H1 (cell line): ENCODE measurements at regions not wholly inside any gene's neighbourhood (a gene's known extent, or its start where the extent isn't known, plus 50 kb on each side); places are given as distances from the start of the nearest gene placed in this dataset.

Experiments used
- CTCF ChIA-PET: fragments of 300-600 bp; sonication (Branson Sonifier 250); formaldehyde crosslinking; loops from one replicate; lab custom pipeline; 2021; ENCODE audit not compliant: partially characterized antibody; lab: Charles Lee
- POLR2A ChIA-PET: fragments of 300-600 bp; sonication (Branson Sonifier 250); formaldehyde crosslinking; loops from one replicate; lab custom pipeline; 2021; ENCODE audit warnings: inconsistent platforms; ENCODE audit not compliant: partially characterized antibody; lab: Charles Lee
- DNase-seq, 2 experiments: peaks; one replicate each; pipeline versions ENCODE4 v3.0.0 to v3.0.0-alpha.2; 2010 to 2022; ENCODE audit warnings: low spot score in 2 of 2, low read depth in 1 of 2, mixed read lengths in 1 of 2
- FAIRE-seq: peaks from 2 replicates; lab custom pipeline; 2011; peaks lifted over from hg19 to GRCh38; lab: Jason Lieb, UNC
- H2AFZ ChIP-seq: 2 replicates; pipeline ENCODE4 v1.8.1; 2012; ENCODE audit warnings: low read length, inconsistent platforms
- H2AK5ac ChIP-seq: 2 replicates; pipeline ENCODE4 v1.6.1; 2013; ENCODE audit warnings: low read depth, low read length
- H2BK120ac ChIP-seq: replicated peaks from 2 replicates; pipeline ENCODE3; 2013; ENCODE audit warnings: low read depth, low read length, inconsistent platforms
- H2BK12ac ChIP-seq: 2 replicates; pipeline ENCODE4 v1.6.1; 2013; ENCODE audit warnings: low read depth, low read length
- H2BK15ac ChIP-seq: 2 replicates; pipeline ENCODE4 v1.6.1; 2013; ENCODE audit warnings: low read length
- H2BK20ac ChIP-seq: 2 replicates; pipeline ENCODE4 v1.6.1; 2013; ENCODE audit warnings: low read length
- H2BK5ac ChIP-seq: 2 replicates; pipeline ENCODE4 v1.6.1; 2013; ENCODE audit warnings: low read depth, low read length
- H3K14ac ChIP-seq: 2 replicates; pipeline ENCODE4 v1.6.1; 2013; ENCODE audit warnings: inconsistent platforms; ENCODE audit not compliant: insufficient read length
- H3K18ac ChIP-seq: 2 replicates; pipeline ENCODE4 v1.6.1; 2013; ENCODE audit warnings: low read length; ENCODE audit errors: extremely low read depth
- H3K23ac ChIP-seq: 2 replicates; pipeline ENCODE4 v1.6.1; 2013; ENCODE audit warnings: inconsistent platforms; ENCODE audit not compliant: insufficient read length
- H3K23me2 ChIP-seq: 2 replicates; pipeline ENCODE4 v1.6.1; 2013; ENCODE audit warnings: low read depth, low read length
- H3K27ac ChIP-seq: 2 replicates; pipeline ENCODE4 v1.6.1; 2011; ENCODE audit warnings: low read depth, low read length, inconsistent platforms
- H3K27me3 ChIP-seq, 4 experiments: replicated peaks in 1 of 4; 1 replicate in 1 of 4; 2 replicates in 3 of 4; pipeline versions ENCODE4 v1.6.1 to v1.8.1; 2011 to 2013; ENCODE audit warnings: low read length in 3 of 4, mild to moderate bottlenecking in 3 of 4, inconsistent platforms in 2 of 4, mixed read lengths in 2 of 4, moderate library complexity in 1 of 4; ENCODE audit not compliant: control insufficient read depth in 3 of 4, insufficient read depth in 3 of 4; ENCODE audit errors: extremely low read depth in 1 of 4
- H3K36me3 ChIP-seq, 4 experiments: 2 replicates each; pipeline versions ENCODE4 v1.6.1 to v1.8.1; 2011 to 2013; ENCODE audit warnings: mild to moderate bottlenecking in 4 of 4, low read length in 3 of 4, moderate library complexity in 2 of 4, control low read depth in 1 of 4, inconsistent platforms in 1 of 4; ENCODE audit not compliant: insufficient read depth in 4 of 4, control insufficient read depth in 2 of 4
- H3K4ac ChIP-seq: replicated peaks from 2 replicates; pipeline ENCODE3; 2013; ENCODE audit warnings: low read length, low read depth, mixed read lengths, inconsistent platforms; ENCODE audit not compliant: insufficient read length
- H3K4me1 ChIP-seq, 4 experiments: replicated peaks in 1 of 4; 1 replicate in 1 of 4; 2 replicates in 3 of 4; pipeline versions ENCODE4 v1.6.1 to v1.8.1; 2011 to 2013; ENCODE audit warnings: low read length in 3 of 4, inconsistent platforms in 2 of 4, mixed read lengths in 1 of 4; ENCODE audit not compliant: insufficient read depth in 4 of 4, control insufficient read depth in 3 of 4
- H3K4me2 ChIP-seq, 2 experiments: 2 replicates each; pipeline versions ENCODE4 v1.6.1 to v1.8.1; 2011 to 2013; ENCODE audit warnings: low read depth in 2 of 2, low read length in 2 of 2, control low read depth in 1 of 2, inconsistent platforms in 1 of 2, mild to moderate bottlenecking in 1 of 2; ENCODE audit not compliant: insufficient read depth in 1 of 2
- H3K4me3 ChIP-seq, 4 experiments: fragments of 200-600, 300-600 bp in 1 of 4; sonication (generic), shearing (Covaris generic), sonication (Bioruptor Twin) in 1 of 4; 2 replicates each; pipeline versions ENCODE4 v1.5.1 to v1.8.1; 2011 to 2016; ENCODE audit warnings: low read length in 4 of 4, low read depth in 3 of 4, control low read depth in 2 of 4, inconsistent platforms in 2 of 4, mild to moderate bottlenecking in 2 of 4, mixed read lengths in 1 of 4, moderate library complexity in 1 of 4; ENCODE audit not compliant: insufficient read depth in 2 of 4; ENCODE audit errors: extremely low read depth in 1 of 4
- H3K56ac ChIP-seq: replicated peaks from 2 replicates; pipeline ENCODE3; 2013; ENCODE audit warnings: low read depth, mild to moderate bottlenecking, mixed read lengths, low read length, inconsistent platforms; ENCODE audit not compliant: insufficient read length
- H3K79me1 ChIP-seq: 2 replicates; pipeline ENCODE4 v1.6.1; 2013; ENCODE audit warnings: low read depth, low read length, control low read depth
- H3K79me2 ChIP-seq, 2 experiments: 2 replicates each; pipeline versions ENCODE4 v1.6.1 to v1.8.1; 2012 to 2013; ENCODE audit warnings: low read length in 2 of 2, mild to moderate bottlenecking in 2 of 2, inconsistent platforms in 1 of 2; ENCODE audit not compliant: insufficient read depth in 2 of 2, control insufficient read depth in 1 of 2
- H3K9ac ChIP-seq, 4 experiments: replicated peaks in 1 of 4; 1 replicate in 1 of 4; 2 replicates in 3 of 4; pipeline versions ENCODE4 v1.6.1 to v1.8.1; 2011 to 2013; ENCODE audit warnings: low read depth in 3 of 4, low read length in 3 of 4, control low read depth in 2 of 4, mild to moderate bottlenecking in 2 of 4, moderate library complexity in 2 of 4, inconsistent platforms in 1 of 4; ENCODE audit errors: extremely low read depth in 1 of 4
- H3K9me3 ChIP-seq, 2 experiments: 2 replicates each; pipeline versions ENCODE4 v1.6.1 to v1.8.1; 2012 to 2013; ENCODE audit warnings: mild to moderate bottlenecking in 2 of 2, moderate library complexity in 2 of 2, control low read depth in 1 of 2, inconsistent platforms in 1 of 2, low read depth in 1 of 2, low read length in 1 of 2, mixed read lengths in 1 of 2; ENCODE audit not compliant: insufficient read depth in 2 of 2
- H4K20me1 ChIP-seq, 2 experiments: replicated peaks in 1 of 2; 2 replicates each; pipeline versions ENCODE3 to v1.8.1; 2011 to 2013; ENCODE audit warnings: inconsistent platforms in 2 of 2, low read length in 2 of 2, mild to moderate bottlenecking in 1 of 2; ENCODE audit not compliant: insufficient read depth in 2 of 2, control insufficient read depth in 1 of 2
- H4K5ac ChIP-seq: 2 replicates; pipeline ENCODE4 v1.6.1; 2013; ENCODE audit warnings: low read length, low read depth, mixed read lengths, inconsistent platforms; ENCODE audit not compliant: insufficient read length
- H4K8ac ChIP-seq: 2 replicates; pipeline ENCODE4 v1.8.0; 2013; ENCODE audit warnings: mild to moderate bottlenecking, moderate library complexity, low read length, inconsistent platforms; ENCODE audit not compliant: insufficient read depth; ENCODE audit errors: extremely low read depth
- H4K91ac ChIP-seq: replicated peaks from 2 replicates; pipeline ENCODE3; 2013; ENCODE audit warnings: low read length, mixed read lengths, inconsistent platforms; ENCODE audit not compliant: insufficient read length
- ATF2 ChIP-seq: IDR thresholded peaks from 2 replicates; pipeline ENCODE4 v1.6.1; 2012; ENCODE audit warnings: low read length, inconsistent platforms
- ATF3 ChIP-seq: IDR thresholded peaks from 2 replicates; pipeline ENCODE4 v1.6.1; 2011; ENCODE audit warnings: low read depth, mild to moderate bottlenecking, low read length; ENCODE audit not compliant: insufficient read depth
- CBX5 ChIP-seq: fragments of 300-800, 300-1000 bp; sonication (generic); IDR thresholded peaks from 2 replicates; pipeline ENCODE4 v1.7.1; 2016; ENCODE audit warnings: antibody characterized with exemption, low read length, low read depth
- CHD2 ChIP-seq: IDR thresholded peaks from 2 replicates; pipeline ENCODE4 v1.6.1; 2012; ENCODE audit warnings: low read length, improper control_type of control experiment
- SUZ12 ChIP-seq: fragments of 200-600 bp; sonication (generic); IDR thresholded peaks from 2 replicates; pipeline ENCODE4 v1.6.1; 2012; ENCODE audit warnings: mild to moderate bottlenecking, inconsistent platforms, low read length, moderate library complexity, mixed read lengths

GRCh38 chr3:163813935-163814334 lies 1264.4 kb downstream of the SI start:
- H3K23me2 ChIP-seq = no peaks in the 10 kb centered on the region
- H3K27ac ChIP-seq = no peak overlapping the region
- H3K79me1 ChIP-seq = no peaks in the 10 kb centered on the region
- H4K20me1 ChIP-seq = no peaks in the 10 kb centered on the region
- H3K36me3 ChIP-seq = no peaks in the 10 kb centered on the region
- H3K27me3 ChIP-seq = no peaks in the 10 kb centered on the region
- no peak overlapping the region for H2AK5ac ChIP-seq
- CTCF ChIA-PET = interaction anchor here (0.8 kb wide), 1 partner anchor 10 kb away, joined by 4 read pairs; no protein-coding TSS in a partner anchor
- no peak overlapping the region for H3K23ac ChIP-seq
- TF ChIP-seq SUZ12 = no peak
- TF ChIP-seq CHD2 = no peak
- no peak for TF ChIP-seq ATF3
- TF ChIP-seq ATF2 = no peak
- no peak for TF ChIP-seq CBX5
- no peak overlapping the region for H2BK15ac ChIP-seq
- H4K91ac ChIP-seq = no peak overlapping the region
- no peaks in the 10 kb centered on the region for H3K79me2 ChIP-seq
- no peak overlapping the region for H4K8ac ChIP-seq
- H3K4me2 ChIP-seq = no peak overlapping the region
- no peaks in the 10 kb centered on the region for H3K4me1 ChIP-seq
- DNase-seq (no peak), FAIRE-seq (no peak)
- H2BK20ac ChIP-seq = no peak overlapping the region
- H3K9ac ChIP-seq = no peak overlapping the region
- no peak overlapping the region for H3K4me3 ChIP-seq
- H2BK12ac ChIP-seq = no peak overlapping the region
- no peak overlapping the region for H2AFZ ChIP-seq
- no peak overlapping the region for H3K56ac ChIP-seq
- no peak overlapping the region for H3K4ac ChIP-seq
- no peak overlapping the region for H2BK5ac ChIP-seq
- no peak overlapping the region for H3K14ac ChIP-seq
- no peak overlapping the region for H4K5ac ChIP-seq
- no peaks in the 10 kb centered on the region for H3K9me3 ChIP-seq
- H2BK120ac ChIP-seq = no peak overlapping the region
- POLR2A ChIA-PET = no interaction called here
- no peak overlapping the region for H3K18ac ChIP-seq
